ENCODE measurements at regions not wholly inside any gene's neighbourhood (a gene's known extent, or its start where the extent isn't known, plus 50 kb on each side); places are given as distances from the start of the nearest gene placed in this dataset.

DNA sequence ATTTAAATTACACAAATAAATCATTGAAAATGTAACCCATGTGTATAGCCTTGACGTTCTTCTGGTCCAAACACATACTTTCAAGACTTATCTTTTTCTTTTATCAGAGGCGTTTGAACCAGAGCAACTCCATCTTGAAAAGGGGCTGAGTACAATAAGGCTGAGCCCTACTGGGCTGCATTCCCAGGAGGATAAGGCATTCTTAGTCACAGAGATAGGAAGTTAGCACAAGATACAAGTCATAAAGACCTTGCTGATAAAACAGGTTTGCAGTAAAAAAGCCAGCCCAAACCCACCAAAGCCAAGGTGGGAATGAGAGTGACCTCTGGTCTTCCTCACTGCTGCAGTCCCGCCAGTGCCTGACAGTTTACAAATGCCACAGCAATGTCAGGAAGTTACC, 101.0 kb upstream of the IGSF10 start:
- Histone ChIP-seq H3K27ac (ENCODE audit: low read length) (no peak overlapping the region), H3K36me3 (ENCODE audit: control insufficient read depth, insufficient read depth, low read length) (no peaks in the 10 kb centered on the region), H3K4me3 (ENCODE audit: low read depth in 2 of 2, low read length in 2 of 2) (no peak overlapping the region), H3K4me1 (ENCODE audit: control insufficient read depth, insufficient read depth, low read length) (no peaks in the 10 kb centered on the region), H3K9me3 (ENCODE audit: control insufficient read depth, insufficient read depth, low read depth, low read length) (no peaks in the 10 kb centered on the region), H3K27me3 (ENCODE audit: control insufficient read depth, insufficient read depth, low read length) (no peaks in the 10 kb centered on the region)
- TF ChIP-seq, protein P1, sequence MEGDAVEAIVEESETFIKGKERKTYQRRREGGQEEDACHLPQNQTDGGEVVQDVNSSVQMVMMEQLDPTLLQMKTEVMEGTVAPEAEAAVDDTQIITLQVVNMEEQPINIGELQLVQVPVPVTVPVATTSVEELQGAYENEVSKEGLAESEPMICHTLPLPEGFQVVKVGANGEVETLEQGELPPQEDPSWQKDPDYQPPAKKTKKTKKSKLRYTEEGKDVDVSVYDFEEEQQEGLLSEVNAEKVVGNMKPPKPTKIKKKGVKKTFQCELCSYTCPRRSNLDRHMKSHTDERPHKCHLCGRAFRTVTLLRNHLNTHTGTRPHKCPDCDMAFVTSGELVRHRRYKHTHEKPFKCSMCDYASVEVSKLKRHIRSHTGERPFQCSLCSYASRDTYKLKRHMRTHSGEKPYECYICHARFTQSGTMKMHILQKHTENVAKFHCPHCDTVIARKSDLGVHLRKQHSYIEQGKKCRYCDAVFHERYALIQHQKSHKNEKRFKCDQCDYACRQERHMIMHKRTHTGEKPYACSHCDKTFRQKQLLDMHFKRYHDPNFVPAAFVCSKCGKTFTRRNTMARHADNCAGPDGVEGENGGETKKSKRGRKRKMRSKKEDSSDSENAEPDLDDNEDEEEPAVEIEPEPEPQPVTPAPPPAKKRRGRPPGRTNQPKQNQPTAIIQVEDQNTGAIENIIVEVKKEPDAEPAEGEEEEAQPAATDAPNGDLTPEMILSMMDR (IDR thresholded peaks at IDR 0.05), result no peak
- DNase-seq (ENCODE audit: low read depth, low spot score) (no peak), ATAC-seq (no peak)
- intact Hi-C loops (cut with micrococcal nuclease; ENCODE audit: unreplicated experiment), result no loop called here
- no TSS peak for BruUV-seq (replicated peaks)
- in situ Hi-C loops (cut with HindIII; ENCODE audit: low pct_unique_long_range_greater_than_20kb, low sequenced_read_pairs), result no loop called here
- POLR2A ChIA-PET, result no interaction called here
- CTCF ChIA-PET, result no interaction called here

DNA sequence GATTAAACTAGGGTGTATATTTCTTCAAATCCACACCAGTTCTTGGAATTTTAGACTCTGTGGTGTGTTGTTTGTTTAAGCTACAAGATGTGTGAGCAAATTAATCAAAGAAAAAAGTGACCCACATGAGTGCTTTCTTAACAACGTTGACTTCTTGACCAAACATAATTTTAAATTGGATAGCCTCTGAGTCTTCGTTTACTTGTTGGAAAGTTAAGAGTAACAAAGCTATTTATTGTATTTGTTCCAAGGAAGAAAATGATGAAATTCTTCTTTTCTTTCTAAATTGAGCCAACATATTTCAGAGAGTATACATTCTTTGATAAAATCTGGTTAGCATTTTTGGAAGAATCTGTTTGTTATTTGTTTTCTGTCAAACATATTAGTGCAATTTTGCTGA, 99.9 kb upstream of the IGSF10 start:
- no peak for ATAC-seq
- Histone ChIP-seq H3K27ac (ENCODE audit: low read length) (no peak overlapping the region), H3K9me3 (ENCODE audit: control insufficient read depth, insufficient read depth, low read depth, low read length) (no peaks in the 10 kb centered on the region), H3K27me3 (ENCODE audit: control insufficient read depth, insufficient read depth, low read length) (no peaks in the 10 kb centered on the region), H3K4me1 (ENCODE audit: control insufficient read depth, insufficient read depth, low read length) (no peaks in the 10 kb centered on the region), H3K4me3 (ENCODE audit: low read depth in 2 of 2, low read length in 2 of 2) (no peak overlapping the region), H3K36me3 (ENCODE audit: control insufficient read depth, insufficient read depth, low read length) (no peaks in the 10 kb centered on the region)
- no peak for DNase-seq (ENCODE audit: low read depth, low spot score)
- TF ChIP-seq SIN3A (IDR thresholded peaks at IDR 0.05; ENCODE audit: borderline replicate concordance, insufficient read depth, low read depth, low read length), result no peak
- TF ChIP-seq TCF7L2 (IDR thresholded peaks at IDR 0.05; ENCODE audit: low read depth, low read length), result no peak
- TF ChIP-seq, protein P2, sequence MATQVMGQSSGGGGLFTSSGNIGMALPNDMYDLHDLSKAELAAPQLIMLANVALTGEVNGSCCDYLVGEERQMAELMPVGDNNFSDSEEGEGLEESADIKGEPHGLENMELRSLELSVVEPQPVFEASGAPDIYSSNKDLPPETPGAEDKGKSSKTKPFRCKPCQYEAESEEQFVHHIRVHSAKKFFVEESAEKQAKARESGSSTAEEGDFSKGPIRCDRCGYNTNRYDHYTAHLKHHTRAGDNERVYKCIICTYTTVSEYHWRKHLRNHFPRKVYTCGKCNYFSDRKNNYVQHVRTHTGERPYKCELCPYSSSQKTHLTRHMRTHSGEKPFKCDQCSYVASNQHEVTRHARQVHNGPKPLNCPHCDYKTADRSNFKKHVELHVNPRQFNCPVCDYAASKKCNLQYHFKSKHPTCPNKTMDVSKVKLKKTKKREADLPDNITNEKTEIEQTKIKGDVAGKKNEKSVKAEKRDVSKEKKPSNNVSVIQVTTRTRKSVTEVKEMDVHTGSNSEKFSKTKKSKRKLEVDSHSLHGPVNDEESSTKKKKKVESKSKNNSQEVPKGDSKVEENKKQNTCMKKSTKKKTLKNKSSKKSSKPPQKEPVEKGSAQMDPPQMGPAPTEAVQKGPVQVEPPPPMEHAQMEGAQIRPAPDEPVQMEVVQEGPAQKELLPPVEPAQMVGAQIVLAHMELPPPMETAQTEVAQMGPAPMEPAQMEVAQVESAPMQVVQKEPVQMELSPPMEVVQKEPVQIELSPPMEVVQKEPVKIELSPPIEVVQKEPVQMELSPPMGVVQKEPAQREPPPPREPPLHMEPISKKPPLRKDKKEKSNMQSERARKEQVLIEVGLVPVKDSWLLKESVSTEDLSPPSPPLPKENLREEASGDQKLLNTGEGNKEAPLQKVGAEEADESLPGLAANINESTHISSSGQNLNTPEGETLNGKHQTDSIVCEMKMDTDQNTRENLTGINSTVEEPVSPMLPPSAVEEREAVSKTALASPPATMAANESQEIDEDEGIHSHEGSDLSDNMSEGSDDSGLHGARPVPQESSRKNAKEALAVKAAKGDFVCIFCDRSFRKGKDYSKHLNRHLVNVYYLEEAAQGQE (IDR thresholded peaks at IDR 0.05; ENCODE audit: insufficient read depth in 1 of 2, low read depth in 2 of 2, low read length in 1 of 2), result no peak
- TF ChIP-seq POLR2AphosphoS5 (IDR thresholded peaks at IDR 0.05; ENCODE audit: low read depth, low read length), result no peak
- TF ChIP-seq, protein P1 (IDR thresholded peaks at IDR 0.05), result no peak
- ChIA-PET POLR2A (no interaction called here), CTCF (no interaction called here)
- BruUV-seq (replicated peaks), result no TSS peak
- intact Hi-C loops (cut with micrococcal nuclease; ENCODE audit: unreplicated experiment) (no loop called here), in situ Hi-C loops (cut with HindIII; ENCODE audit: low pct_unique_long_range_greater_than_20kb, low sequenced_read_pairs) (no loop called here)

DNA sequence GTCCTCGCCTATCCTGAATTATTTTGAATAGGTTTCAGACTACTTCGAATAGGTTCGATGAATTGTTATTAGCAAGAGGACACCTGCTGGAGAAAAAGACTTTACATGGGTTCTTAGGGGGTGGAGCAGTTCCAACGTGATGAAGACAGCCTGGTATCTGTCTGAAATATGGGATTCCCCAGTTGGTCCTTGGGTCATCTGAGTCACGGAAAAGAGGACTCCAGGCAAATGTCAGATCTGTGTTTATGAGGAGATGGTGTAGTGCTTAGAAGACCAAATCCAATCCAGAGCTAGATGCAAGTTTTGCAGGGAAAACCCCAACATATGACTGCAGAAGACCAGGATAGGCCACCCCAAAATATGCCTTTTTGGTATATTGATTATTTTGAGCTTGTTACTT, 98.9 kb upstream of the IGSF10 start:
- intact Hi-C loops (cut with micrococcal nuclease; ENCODE audit: unreplicated experiment) (no loop called here), in situ Hi-C loops (cut with HindIII; ENCODE audit: low pct_unique_long_range_greater_than_20kb, low sequenced_read_pairs) (no loop called here)
- Histone ChIP-seq H3K27ac (ENCODE audit: low read length) (no peak overlapping the region), H3K9me3 (ENCODE audit: control insufficient read depth, insufficient read depth, low read depth, low read length) (no peaks in the 10 kb centered on the region), H3K36me3 (ENCODE audit: control insufficient read depth, insufficient read depth, low read length) (no peaks in the 10 kb centered on the region), H3K4me3 (ENCODE audit: low read depth in 2 of 2, low read length in 2 of 2) (no peak overlapping the region), H3K4me1 (ENCODE audit: control insufficient read depth, insufficient read depth, low read length) (no peaks in the 10 kb centered on the region), H3K27me3 (ENCODE audit: control insufficient read depth, insufficient read depth, low read length) (no peaks in the 10 kb centered on the region)
- CTCF ChIA-PET, result no interaction called here
- POLR2A ChIA-PET, result no interaction called here
- DNase-seq (ENCODE audit: low read depth, low spot score) (no peak), ATAC-seq (no peak)
- TF ChIP-seq POLR2AphosphoS5 (IDR thresholded peaks at IDR 0.05; ENCODE audit: low read depth, low read length), result no peak
- no peak for TF ChIP-seq SIN3A (IDR thresholded peaks at IDR 0.05; ENCODE audit: borderline replicate concordance, insufficient read depth, low read depth, low read length)
- TF ChIP-seq, protein P1 (IDR thresholded peaks at IDR 0.05), result no peak
- no peak for TF ChIP-seq TCF7L2 (IDR thresholded peaks at IDR 0.05; ENCODE audit: low read depth, low read length)
- TF ChIP-seq, protein P2 (IDR thresholded peaks at IDR 0.05; ENCODE audit: insufficient read depth in 1 of 2, low read depth in 2 of 2, low read length in 1 of 2), result no peak
- no TSS peak for BruUV-seq (replicated peaks)
